GM03348 (cell line): ENCODE measurements at regions not wholly inside any gene's neighbourhood (a gene's known extent, or its start where the extent isn't known, plus 50 kb on each side); places are given as distances from the start of the nearest gene placed in this dataset.

Source experiments
- DNase-seq: peaks from one replicate; pipeline ENCODE4 v3.0.0; 2012; ENCODE audit warnings: low spot score

DNA sequence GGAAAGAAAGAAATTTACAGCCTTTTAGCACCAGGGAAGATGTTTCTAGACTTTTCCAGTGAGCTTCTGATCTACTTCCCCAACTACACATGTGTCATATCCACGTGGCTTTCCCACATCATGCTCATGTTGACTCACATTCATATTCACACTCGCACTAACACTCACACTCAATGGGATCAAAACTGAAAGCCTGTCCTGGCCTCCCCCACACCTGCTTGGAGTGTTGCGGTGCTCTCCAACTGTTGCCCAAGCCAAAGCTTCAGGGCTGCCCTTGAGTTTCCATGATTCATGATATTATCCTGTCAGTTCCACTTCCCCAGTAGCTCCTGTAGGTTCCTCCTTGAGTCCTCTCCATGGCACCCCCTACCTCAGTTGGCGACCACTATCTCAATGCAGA lies 444.4 kb downstream of the GATA3 start:
- no peak for DNase-seq

DNA sequence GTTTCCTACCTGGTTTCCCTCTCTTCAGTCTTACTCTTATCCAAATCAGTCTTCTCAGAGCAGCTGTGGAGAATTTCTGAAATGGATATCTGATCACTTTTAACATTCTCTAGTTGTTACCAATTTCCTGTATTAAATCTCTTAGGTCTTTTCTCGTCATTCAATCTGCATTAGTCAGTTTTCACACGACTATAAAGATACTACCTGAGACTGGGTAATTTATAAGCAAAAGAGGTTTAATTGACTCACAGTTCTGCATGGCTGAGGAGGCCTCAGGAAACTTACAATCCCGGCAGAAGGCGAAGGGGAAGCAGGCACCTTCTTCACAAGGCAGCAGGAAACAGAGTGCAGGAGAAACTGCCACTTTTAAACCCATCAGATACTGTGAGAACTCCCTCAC lies 444.8 kb downstream of the GATA3 start:
- DNase-seq: no peak

DNA sequence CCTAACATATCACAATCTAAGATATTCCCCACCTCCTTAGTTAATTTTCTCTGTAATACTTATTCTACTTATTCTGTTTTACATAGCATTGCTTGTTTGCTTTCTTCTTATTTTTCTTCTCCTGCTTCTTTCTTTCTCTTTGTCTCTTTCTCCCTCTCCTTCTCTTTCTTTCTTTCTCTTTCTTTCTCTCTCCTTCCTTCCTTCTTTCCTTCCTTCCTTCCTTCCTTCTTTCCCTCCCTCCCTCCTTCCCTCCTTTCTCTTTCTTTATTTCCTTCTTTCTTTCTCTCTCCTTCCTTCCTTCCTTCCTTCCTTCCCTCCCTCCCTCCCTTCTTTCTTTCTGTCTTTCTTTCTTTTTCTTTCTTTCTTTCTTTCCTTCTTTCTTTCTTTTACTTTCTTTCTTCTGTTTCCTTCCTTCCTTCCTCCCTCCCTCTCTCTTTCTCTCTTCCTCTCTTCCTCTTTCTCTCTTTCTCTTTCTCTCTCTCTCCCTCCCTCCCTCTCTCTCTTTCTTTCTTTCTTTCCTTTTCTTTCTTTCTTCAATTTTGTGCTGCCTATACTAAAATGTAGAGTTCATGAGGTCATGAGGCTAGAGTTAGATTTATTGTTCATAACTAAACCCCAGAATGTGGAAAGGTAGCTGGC lies 445.4 kb downstream of the GATA3 start:
- DNase-seq: no peak

DNA sequence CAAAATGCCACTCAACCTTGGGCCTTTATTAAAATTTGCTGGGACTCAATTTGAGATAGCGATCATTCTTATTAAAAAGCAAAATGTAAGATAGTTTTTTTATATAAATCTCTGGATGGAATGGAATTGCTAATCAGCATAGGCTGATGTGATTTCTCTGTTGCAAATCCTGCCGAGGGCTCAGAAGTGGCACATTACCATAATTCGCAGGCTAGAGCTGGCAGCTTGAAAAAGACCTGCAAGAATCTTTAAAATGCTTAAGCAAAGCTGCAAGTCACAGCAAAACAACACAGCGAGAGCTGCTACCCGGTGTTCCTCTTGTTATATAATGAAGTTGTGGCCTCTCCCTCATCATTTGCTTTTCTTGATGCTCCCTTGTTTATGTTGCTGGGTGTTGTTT lies 448.1 kb downstream of the GATA3 start:
- DNase-seq: no peak

DNA sequence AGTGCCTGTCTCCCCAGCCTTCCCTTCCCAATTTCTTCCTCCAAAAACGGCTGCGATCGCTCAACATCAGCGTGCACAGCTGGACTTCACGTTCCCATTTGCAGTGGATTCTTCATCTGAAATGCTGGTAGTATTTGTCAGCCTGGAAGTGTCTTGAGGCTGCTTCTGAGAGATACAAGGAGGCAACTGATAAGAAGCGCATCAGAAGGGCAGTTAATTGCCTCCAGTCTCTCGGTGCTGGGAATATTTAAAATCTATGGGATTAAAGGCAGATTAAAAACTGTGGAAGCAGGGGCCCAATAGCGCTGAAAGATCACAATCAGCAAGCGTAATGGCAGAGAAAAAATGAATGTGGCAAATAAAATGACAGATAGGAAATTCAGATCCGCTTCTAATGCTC lies 450.0 kb downstream of the GATA3 start:
- no peak for DNase-seq

DNA sequence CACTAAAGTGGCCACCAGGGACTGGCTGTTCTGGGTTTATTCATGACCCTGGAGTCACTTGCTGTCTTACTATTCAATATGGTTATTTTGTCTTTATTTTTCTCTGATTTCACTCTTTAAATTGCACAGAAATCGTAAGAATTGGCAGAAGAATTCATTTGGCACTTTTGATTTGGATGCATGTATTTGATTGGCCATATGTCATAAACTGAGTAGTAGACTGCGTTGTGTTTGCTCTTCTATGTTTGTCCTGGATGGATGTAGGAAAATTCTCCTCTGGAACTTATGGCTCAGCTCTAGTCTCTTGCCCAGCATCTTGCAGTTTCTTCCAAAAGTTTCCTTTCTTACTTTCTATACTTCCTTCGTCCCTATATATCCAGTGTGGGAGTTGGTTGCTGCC lies 452.7 kb downstream of the GATA3 start:
- DNase-seq: no peak

DNA sequence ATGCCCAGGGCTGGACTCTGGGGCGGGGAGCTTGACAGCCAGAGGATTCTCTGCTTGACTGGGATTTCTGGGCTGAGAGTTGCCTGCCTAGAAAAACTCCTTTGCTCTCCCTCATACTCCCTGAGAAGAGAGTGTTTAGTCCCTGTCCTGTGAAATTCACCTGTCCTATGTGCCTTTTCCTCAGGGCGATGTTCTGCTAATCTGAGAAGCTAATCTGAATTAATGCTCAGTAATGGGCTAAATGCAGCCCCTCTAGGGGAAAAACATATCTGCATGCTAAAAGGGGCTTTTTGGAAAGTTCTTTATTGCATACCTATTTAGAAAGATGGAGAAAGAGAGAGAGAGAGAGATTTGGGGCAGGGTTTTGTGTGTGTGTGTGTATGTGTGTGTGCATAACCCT lies 454.4 kb downstream of the GATA3 start:
- no peak for DNase-seq

DNA sequence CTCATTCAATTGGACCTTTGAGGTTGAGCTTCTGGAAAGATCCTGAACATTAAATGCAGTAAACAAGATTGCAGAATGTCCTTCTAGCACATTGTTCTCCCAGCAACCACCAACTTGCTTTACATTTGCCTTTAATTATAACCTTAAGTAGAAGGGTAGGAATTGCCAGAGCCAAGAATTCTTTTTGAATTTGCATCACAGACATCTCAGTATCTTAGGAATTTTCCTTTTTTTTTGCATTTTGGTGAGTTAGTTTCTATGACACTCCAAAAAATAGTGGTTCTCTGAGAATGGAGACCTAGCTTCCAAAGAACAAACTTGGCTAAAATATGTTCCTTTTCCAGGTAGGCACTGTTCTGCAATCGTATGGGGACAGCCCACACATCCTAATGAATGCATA lies 456.0 kb downstream of the GATA3 start:
- DNase-seq: no peak

DNA sequence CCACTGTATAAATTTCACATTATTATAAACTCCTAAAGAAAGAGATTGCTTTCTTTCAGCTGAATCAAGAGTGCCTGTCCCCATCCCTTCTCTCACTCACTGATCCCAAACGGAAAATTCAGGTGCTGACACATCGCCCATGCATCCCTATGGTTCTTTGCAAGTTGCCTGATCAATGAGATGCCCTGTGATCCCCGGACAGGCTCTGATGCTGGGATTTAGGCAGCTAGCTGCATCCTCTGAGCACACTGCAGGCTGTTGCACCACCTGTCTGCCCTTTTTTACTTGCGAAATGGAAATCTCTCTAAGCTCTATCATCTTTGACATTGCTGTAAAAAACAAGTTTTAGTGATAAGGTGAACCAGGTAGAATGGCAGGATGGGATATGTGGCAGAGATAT lies 456.5 kb downstream of the GATA3 start:
- DNase-seq: no peak

DNA sequence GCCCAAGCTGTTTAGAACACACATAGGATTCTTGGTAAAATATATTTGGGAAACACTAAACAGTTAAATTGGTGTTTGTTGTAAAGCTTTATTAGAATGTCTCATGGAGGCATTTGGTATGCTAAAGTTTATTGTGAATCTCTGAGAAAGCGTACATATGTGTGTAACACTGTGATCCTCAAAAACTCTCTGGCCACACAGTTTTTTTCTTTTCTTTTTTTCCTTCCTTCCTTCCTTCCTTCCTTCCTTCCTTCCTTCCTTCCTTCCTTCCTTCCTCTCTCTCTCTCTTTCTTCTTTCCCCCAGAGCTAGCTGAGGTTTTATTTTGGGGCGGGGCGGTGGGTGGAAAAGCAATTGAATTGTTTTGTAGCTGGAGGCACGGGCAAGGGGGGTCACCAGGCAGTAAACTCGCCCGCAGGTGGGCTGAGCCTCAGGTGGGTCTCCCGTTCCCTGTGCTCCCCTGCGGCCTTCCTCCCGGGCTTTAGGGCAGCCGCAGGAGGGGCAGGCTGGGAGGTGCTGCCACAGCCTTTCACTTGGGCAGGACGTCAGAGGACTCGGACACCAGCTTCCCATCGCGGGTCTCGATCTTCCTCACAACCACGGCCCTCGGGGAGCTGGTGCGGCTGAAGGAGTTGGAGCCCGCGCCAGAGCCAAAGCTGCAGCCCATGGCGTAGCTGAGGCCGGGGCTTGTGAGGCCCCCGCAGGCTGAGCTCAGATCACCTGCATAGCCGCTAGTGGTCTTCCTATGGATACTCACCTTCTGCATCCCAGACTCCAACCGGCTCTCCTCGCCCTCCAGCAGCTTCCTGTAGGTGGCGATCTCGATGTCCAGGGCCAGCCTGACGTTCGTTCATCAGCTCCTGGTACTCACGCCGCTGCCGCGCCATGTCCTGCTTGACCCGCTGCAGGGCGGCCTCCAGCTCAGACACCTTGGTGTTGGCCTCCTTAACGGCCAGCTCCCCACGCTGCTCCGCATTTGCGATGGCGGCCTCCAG lies 459.0 kb downstream of the GATA3 start:
- no peak for DNase-seq

DNA sequence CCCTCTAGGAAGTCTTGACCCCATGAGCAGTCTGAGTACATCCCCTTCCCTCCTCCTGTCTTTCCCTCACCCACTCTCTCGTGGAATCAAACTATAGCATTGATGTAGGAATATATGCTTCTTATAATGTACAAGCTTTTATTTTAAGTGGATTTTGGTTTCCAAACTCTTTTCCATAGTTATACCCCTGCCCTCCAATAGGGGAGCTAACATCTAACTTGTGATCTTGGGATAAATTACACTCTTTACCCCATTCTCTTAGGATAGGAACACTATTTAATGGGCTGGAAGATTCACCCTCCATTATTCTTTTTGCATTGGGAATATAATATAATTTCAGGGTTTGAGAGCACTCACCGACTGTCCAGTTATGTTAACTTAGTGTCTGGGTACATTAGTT lies 465.9 kb downstream of the GATA3 start:
- no peak for DNase-seq

DNA sequence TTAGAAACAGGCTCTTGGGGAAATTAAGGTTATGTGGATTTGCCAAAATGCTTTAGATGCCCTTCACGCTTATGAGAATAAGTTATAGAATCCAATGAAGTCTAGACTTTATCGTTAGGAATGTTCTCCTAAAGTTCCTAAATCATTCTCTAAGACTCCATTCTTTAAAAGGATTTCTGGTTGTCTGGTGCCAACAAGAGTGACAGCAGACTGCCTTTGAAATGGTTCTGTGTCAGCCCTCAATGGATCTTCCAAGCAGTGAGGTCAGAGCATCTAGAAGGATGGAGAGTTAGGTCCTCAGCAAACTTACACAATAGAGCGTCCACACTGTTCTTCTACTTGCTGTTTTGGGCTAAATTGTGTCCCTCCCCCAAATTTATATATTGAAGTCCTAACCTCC lies 473.3 kb downstream of the GATA3 start:
- no peak for DNase-seq

DNA sequence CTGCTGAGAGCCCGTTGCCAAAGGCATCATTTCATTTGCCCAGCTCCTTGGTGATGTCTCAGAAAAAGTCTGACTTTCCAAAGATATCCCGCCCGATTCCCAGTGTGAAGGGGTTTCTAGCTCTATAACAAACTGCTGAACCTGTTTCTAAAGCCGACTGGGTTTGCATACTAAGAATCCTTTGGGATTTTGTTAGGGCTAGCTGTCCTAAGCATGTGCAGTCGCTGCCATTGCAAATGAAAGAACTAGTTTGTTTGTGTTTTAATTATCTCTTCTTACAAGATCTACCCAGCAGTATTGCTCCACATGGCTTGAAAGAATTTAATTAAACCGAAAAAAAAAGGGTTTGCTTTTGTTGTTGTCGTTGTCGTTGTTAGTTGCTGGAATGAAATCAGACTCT lies 476.6 kb downstream of the GATA3 start:
- DNase-seq: no peak

DNA sequence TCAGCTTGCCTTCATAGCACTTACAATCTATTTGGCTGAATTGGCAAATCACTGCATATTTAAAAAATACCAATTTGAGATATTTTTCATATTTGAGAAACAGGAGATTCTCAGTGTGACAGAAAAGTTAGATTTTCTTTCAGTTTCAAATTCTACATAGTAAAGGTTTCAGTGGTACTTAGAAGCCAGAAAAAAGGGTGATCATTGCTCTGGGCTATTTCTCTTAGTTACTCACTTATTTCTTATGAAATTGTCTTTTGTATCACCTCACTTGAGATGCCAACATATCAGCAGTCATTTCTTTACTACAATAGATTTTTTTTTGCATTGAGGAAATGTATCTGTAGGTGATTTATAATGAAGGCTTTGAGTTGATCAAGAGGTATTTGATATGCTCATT lies 478.2 kb downstream of the GATA3 start:
- DNase-seq: no peak

DNA sequence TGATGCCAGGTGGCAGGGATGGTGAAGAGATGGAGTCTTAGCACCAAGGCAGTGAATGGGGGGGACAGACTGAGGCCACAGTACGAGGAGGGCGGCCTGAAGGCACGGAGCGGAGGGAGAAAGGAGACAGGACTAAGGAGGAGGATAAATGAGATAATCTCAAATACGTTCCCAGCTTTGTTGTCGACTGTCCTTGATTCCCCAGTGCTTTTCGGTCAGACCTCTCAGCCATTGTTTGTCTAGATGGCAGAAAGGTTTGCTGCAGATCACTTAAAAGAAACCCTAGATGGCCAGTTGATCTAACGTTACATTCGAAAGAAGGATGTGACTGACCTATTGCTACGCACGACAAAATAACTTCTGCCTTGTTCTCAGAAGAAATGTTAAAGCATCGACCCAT lies 479.0 kb downstream of the GATA3 start:
- DNase-seq: no peak

DNA sequence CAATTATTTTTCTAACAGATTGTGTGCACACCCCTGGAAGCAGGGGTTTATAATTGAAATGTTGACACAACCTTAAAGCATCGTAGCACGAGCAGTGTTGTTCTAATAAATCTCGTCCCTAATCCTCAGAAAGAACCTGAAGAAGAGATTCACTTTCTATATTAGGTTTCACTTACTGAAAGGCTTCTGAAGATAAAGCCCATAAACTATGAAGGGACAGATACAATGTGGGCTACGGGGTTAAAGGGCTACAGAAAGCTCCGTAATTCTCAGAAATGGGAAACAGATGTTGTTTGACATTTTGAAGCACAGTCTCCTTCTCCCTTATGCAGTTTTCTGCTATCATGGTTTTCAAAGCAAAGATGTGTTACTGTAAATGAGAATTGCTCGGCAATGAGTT lies 479.6 kb downstream of the GATA3 start:
- no peak for DNase-seq

DNA sequence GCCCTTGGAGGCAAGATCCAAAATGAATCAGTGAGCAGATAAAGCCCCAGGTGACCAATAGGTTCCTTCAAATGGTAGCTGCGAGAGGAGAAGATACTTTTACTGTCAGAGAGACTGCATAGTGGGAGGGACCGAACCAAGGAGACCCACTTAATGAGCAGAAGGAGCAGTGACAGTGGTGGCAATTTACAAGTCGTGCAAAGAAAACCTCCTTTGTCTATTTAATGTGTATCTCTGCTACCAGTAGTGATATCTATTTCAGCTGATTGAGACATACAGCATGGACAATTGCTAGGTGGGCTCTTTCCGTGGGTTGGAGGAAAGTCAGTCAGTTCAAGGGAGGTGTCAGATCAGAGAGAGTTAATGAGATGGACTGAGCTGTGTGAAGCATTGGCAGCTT lies 480.4 kb downstream of the GATA3 start:
- no peak for DNase-seq

DNA sequence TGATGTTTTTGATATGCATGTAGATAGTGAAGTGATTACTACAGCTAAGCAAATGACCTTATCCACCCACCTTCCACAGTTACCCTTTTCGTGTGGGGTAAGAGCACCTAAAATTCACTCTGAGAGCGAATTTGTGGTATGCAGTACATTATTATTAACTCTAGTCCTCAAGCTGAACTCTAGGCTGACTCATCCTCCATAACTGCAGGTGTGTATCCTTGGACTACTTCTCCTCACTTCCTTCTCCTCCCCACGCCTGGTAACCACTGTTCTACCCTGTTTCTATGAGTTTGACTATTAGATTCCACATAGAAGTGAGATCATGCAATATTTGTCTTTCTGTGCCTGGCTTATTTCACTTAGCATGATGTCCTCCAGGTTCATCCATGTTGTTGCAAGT lies 484.6 kb downstream of the GATA3 start:
- DNase-seq: no peak

DNA sequence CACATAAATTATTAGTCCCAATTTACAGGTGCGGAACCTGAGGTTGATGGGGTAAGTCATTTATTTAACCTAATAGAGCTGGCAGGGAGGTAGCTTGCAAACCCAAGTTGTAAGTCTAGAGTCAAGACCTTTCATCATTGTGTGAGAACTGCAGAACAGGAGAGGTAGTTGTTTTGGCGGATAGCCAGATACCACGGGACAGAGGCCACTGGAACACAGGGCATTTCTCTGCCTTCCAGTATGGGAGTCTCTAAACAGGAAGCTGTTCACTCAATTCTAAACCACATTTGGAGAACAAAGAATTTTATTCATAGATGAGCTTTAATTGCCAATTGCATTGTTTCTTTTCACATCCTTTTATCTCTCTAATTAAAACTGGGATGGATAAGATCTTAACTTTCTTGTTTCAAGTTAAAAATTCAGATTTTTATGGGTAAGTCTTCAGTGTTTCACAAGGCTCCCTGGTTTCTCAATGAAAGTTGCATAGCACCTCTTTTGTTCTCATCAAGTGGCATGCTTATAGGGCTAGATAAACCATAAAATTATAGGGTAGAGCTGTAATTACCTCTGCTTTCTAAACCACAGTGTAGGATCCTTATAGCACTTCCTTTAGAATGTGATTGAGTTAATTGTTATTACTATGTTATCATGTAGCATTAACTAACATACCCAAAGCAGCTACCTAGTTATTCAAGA lies 489.0 kb downstream of the GATA3 start:
- no peak for DNase-seq

DNA sequence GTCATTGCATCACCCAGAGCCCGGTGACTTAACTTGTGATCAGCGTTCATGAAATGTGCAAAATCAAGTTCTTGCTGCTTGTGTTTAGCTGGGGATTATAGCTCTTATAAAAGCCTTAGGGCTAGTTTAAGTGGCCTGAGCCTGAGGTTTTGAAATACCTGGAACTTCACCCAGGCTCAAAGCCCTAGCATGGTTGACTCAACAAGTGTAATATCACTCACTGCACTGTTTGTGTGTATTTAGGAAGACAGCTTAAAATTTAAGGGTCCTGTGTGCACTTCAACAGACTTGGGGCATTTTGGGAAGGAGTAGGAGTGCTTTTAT lies 489.5 kb downstream of the GATA3 start:
- DNase-seq: no peak

DNA sequence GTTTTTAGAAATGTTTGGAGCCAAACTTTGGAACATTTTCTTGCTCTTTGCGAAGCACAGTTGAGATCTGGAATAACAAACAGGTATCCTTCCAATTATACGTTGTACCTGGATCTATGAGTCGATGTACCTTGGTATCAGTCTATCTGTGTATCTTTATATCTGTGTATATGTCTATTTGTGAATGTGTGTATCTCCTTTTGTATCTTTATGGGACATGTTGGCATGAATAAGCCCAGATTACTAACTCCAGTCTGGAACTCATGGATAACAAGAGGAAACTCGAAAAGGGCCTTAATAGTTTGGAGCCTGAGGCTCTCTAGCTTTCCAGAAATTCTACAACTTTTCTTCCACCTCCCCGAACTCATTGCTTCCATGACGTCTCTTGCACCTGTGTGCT lies 490.0 kb downstream of the GATA3 start:
- no peak for DNase-seq

DNA sequence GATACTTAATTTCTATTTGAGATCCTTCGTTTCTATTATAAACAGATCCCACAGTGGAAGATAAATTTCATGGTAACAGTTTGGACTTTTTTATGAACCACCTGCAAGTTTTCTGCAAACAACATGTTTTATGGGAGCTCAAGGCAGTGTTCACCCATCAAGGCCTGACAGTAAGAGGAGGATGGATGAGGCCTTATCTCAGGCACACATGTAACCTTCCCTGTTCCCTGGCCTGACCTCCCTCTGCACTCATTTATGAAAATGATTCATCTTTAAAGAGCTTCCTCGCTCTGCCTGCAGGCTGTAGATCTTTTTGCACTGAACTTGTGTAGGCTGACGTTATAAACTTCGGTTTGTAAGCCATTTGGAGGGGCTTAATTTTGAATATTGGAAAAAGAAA lies 500.1 kb downstream of the GATA3 start:
- DNase-seq: no peak

DNA sequence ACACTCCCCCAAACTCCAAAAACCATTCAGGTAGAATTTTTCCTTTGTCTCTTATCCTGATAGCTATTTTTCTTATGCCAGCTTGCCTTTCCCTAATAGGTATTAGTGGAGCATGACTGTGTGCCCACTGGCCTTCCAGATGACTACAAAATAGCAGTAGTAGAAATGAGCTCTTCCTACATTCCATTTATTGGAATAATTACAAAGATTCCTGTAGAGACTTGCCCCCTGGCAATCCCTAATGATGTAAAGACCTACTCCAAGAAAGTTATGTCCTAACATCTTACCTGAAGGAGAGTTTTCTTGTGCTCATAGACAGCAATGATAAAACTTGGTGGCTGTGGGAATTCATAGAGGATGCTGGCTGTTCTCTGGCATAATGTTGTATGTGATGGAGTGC lies 501.8 kb downstream of the GATA3 start:
- DNase-seq: no peak
